ENCODE measurements at regions not wholly inside any gene's neighbourhood (a gene's known extent, or its start where the extent isn't known, plus 50 kb on each side); places are given as distances from the start of the nearest gene placed in this dataset.

GRCh38 chr14:23719225-23719985 lies 83.2 kb downstream of the DHRS2 start:
- Histone ChIP-seq H3K9me3 (ENCODE audit: control insufficient read depth in 3 of 3, low read length in 3 of 3) (no peaks in the 10 kb centered on the region), H3K27ac (ENCODE audit: low read depth, low read length) (no peak overlapping the region), H3K4me3 (ENCODE audit: low read length in 3 of 3) (no peak overlapping the region), H3K9ac (ENCODE audit: low read depth in 1 of 3, low read length in 3 of 3) (no peak overlapping the region), H3K27me3 (ENCODE audit: control insufficient read depth in 3 of 3, insufficient read depth in 3 of 3, low read length in 3 of 3) (no peaks in the 10 kb centered on the region), H3K36me3 (ENCODE audit: control insufficient read depth in 3 of 3, insufficient read depth in 3 of 3, low read length in 3 of 3) (no peaks in the 10 kb centered on the region), H3K4me1 (ENCODE audit: control insufficient read depth in 3 of 3, insufficient read depth in 3 of 3, low read length in 3 of 3) (no peaks in the 10 kb centered on the region)

- Histone ChIP-seq H3K27ac (ENCODE audit: low read depth, low read length) (no peak overlapping the region), H3K9me3 (ENCODE audit: control insufficient read depth in 3 of 3, low read length in 3 of 3) (no peaks in the 10 kb centered on the region), H3K27me3 (ENCODE audit: control insufficient read depth in 3 of 3, insufficient read depth in 3 of 3, low read length in 3 of 3) (no peaks in the 10 kb centered on the region), H3K4me3 (ENCODE audit: low read length in 3 of 3) (no peak overlapping the region), H3K36me3 (ENCODE audit: control insufficient read depth in 3 of 3, insufficient read depth in 3 of 3, low read length in 3 of 3) (no peaks in the 10 kb centered on the region), H3K9ac (ENCODE audit: low read depth in 1 of 3, low read length in 3 of 3) (no peak overlapping the region), H3K4me1 (ENCODE audit: control insufficient read depth in 3 of 3, insufficient read depth in 3 of 3, low read length in 3 of 3) (no peaks in the 10 kb centered on the region)
These were observed 86.5 kb downstream of the DHRS2 start for GRCh38 chr14:23722675-23723074.

GRCh38 chr14:23723911-23724310 lies 87.7 kb downstream of the DHRS2 start:
- Histone ChIP-seq H3K27ac (ENCODE audit: low read depth, low read length) (no peak overlapping the region), H3K4me3 (ENCODE audit: low read length in 3 of 3) (no peak overlapping the region), H3K9ac (ENCODE audit: low read depth in 1 of 3, low read length in 3 of 3) (no peak overlapping the region), H3K36me3 (ENCODE audit: control insufficient read depth in 3 of 3, insufficient read depth in 3 of 3, low read length in 3 of 3) (no peaks in the 10 kb centered on the region), H3K9me3 (ENCODE audit: control insufficient read depth in 3 of 3, low read length in 3 of 3) (no peaks in the 10 kb centered on the region), H3K27me3 (ENCODE audit: control insufficient read depth in 3 of 3, insufficient read depth in 3 of 3, low read length in 3 of 3) (no peaks in the 10 kb centered on the region), H3K4me1 (ENCODE audit: control insufficient read depth in 3 of 3, insufficient read depth in 3 of 3, low read length in 3 of 3) (no peaks in the 10 kb centered on the region)

- Histone ChIP-seq H3K9ac (ENCODE audit: low read depth in 1 of 3, low read length in 3 of 3) (no peak overlapping the region), H3K36me3 (ENCODE audit: control insufficient read depth in 3 of 3, insufficient read depth in 3 of 3, low read length in 3 of 3) (no peaks in the 10 kb centered on the region), H3K4me3 (ENCODE audit: low read length in 3 of 3) (no peak overlapping the region), H3K27ac (ENCODE audit: low read depth, low read length) (no peak overlapping the region), H3K4me1 (ENCODE audit: control insufficient read depth in 3 of 3, insufficient read depth in 3 of 3, low read length in 3 of 3) (no peaks in the 10 kb centered on the region), H3K27me3 (ENCODE audit: control insufficient read depth in 3 of 3, insufficient read depth in 3 of 3, low read length in 3 of 3) (no peaks in the 10 kb centered on the region), H3K9me3 (ENCODE audit: control insufficient read depth in 3 of 3, low read length in 3 of 3) (no peaks in the 10 kb centered on the region)
These were observed 89.4 kb downstream of the DHRS2 start for GRCh38 chr14:23725528-23725927.

GRCh38 chr14:23725980-23726710 lies 90.0 kb downstream of the DHRS2 start:
- no peaks in the 10 kb centered on the region for H3K27me3 ChIP-seq (ENCODE audit: control insufficient read depth in 3 of 3, insufficient read depth in 3 of 3, low read length in 3 of 3)
- no peak overlapping the region for H3K4me3 ChIP-seq (ENCODE audit: low read length in 3 of 3)
- no peaks in the 10 kb centered on the region for H3K4me1 ChIP-seq (ENCODE audit: control insufficient read depth in 3 of 3, insufficient read depth in 3 of 3, low read length in 3 of 3)
- H3K27ac ChIP-seq (ENCODE audit: low read depth, low read length): no peak overlapping the region
- no peak overlapping the region for H3K9ac ChIP-seq (ENCODE audit: low read depth in 1 of 3, low read length in 3 of 3)
- H3K9me3 ChIP-seq (ENCODE audit: control insufficient read depth in 3 of 3, low read length in 3 of 3): no peaks in the 10 kb centered on the region
- no peaks in the 10 kb centered on the region for H3K36me3 ChIP-seq (ENCODE audit: control insufficient read depth in 3 of 3, insufficient read depth in 3 of 3, low read length in 3 of 3)

GRCh38 chr14:23727566-23728335 lies 91.6 kb downstream of the DHRS2 start:
- no peak overlapping the region for H3K27ac ChIP-seq (ENCODE audit: low read depth, low read length)
- H3K9ac ChIP-seq (ENCODE audit: low read depth in 1 of 3, low read length in 3 of 3): no peak overlapping the region
- H3K27me3 ChIP-seq (ENCODE audit: control insufficient read depth in 3 of 3, insufficient read depth in 3 of 3, low read length in 3 of 3): no peaks in the 10 kb centered on the region
- H3K9me3 ChIP-seq (ENCODE audit: control insufficient read depth in 3 of 3, low read length in 3 of 3): no peaks in the 10 kb centered on the region
- no peaks in the 10 kb centered on the region for H3K36me3 ChIP-seq (ENCODE audit: control insufficient read depth in 3 of 3, insufficient read depth in 3 of 3, low read length in 3 of 3)
- H3K4me3 ChIP-seq (ENCODE audit: low read length in 3 of 3): no peak overlapping the region
- H3K4me1 ChIP-seq (ENCODE audit: control insufficient read depth in 3 of 3, insufficient read depth in 3 of 3, low read length in 3 of 3): no peaks in the 10 kb centered on the region

- no peak overlapping the region for H3K27ac ChIP-seq (ENCODE audit: low read depth, low read length)
- H3K4me1 ChIP-seq (ENCODE audit: control insufficient read depth in 3 of 3, insufficient read depth in 3 of 3, low read length in 3 of 3): no peaks in the 10 kb centered on the region
- H3K4me3 ChIP-seq (ENCODE audit: low read length in 3 of 3): no peak overlapping the region
- no peaks in the 10 kb centered on the region for H3K9me3 ChIP-seq (ENCODE audit: control insufficient read depth in 3 of 3, low read length in 3 of 3)
- no peaks in the 10 kb centered on the region for H3K36me3 ChIP-seq (ENCODE audit: control insufficient read depth in 3 of 3, insufficient read depth in 3 of 3, low read length in 3 of 3)
- no peak overlapping the region for H3K9ac ChIP-seq (ENCODE audit: low read depth in 1 of 3, low read length in 3 of 3)
- no peaks in the 10 kb centered on the region for H3K27me3 ChIP-seq (ENCODE audit: control insufficient read depth in 3 of 3, insufficient read depth in 3 of 3, low read length in 3 of 3)
These were observed 92.6 kb downstream of the DHRS2 start for GRCh38 chr14:23728791-23729190.

- Histone ChIP-seq H3K36me3 (ENCODE audit: control insufficient read depth in 3 of 3, insufficient read depth in 3 of 3, low read length in 3 of 3) (no peaks in the 10 kb centered on the region), H3K27me3 (ENCODE audit: control insufficient read depth in 3 of 3, insufficient read depth in 3 of 3, low read length in 3 of 3) (no peaks in the 10 kb centered on the region), H3K9me3 (ENCODE audit: control insufficient read depth in 3 of 3, low read length in 3 of 3) (no peaks in the 10 kb centered on the region), H3K27ac (ENCODE audit: low read depth, low read length) (no peak overlapping the region), H3K4me3 (ENCODE audit: low read length in 3 of 3) (no peak overlapping the region), H3K9ac (ENCODE audit: low read depth in 1 of 3, low read length in 3 of 3) (no peak overlapping the region), H3K4me1 (ENCODE audit: control insufficient read depth in 3 of 3, insufficient read depth in 3 of 3, low read length in 3 of 3) (no peaks in the 10 kb centered on the region)
These were observed 93.7 kb downstream of the DHRS2 start for GRCh38 chr14:23729720-23730387.

- no peak overlapping the region for H3K27ac ChIP-seq (ENCODE audit: low read depth, low read length)
- no peak overlapping the region for H3K4me3 ChIP-seq (ENCODE audit: low read length in 3 of 3)
- no peaks in the 10 kb centered on the region for H3K36me3 ChIP-seq (ENCODE audit: control insufficient read depth in 3 of 3, insufficient read depth in 3 of 3, low read length in 3 of 3)
- H3K9ac ChIP-seq (ENCODE audit: low read depth in 1 of 3, low read length in 3 of 3): no peak overlapping the region
- no peaks in the 10 kb centered on the region for H3K27me3 ChIP-seq (ENCODE audit: control insufficient read depth in 3 of 3, insufficient read depth in 3 of 3, low read length in 3 of 3)
- H3K4me1 ChIP-seq (ENCODE audit: control insufficient read depth in 3 of 3, insufficient read depth in 3 of 3, low read length in 3 of 3): no peaks in the 10 kb centered on the region
- peaks cover 0 to 7% (median 0%) of the 10 kb centered on the region in 3 donors for H3K9me3 ChIP-seq (ENCODE audit: control insufficient read depth in 3 of 3, low read length in 3 of 3)
These were observed 99.2 kb downstream of the DHRS2 start for GRCh38 chr14:23735394-23735793.

All from skeletal muscle tissue (tissue), 3 donors.